BJ (cell line): ENCODE measurements at regions not wholly inside any gene's neighbourhood (a gene's known extent, or its start where the extent isn't known, plus 50 kb on each side); places are given as distances from the start of the nearest gene placed in this dataset.

Experiments
- CTCF ChIA-PET: fragments of 350-600 bp; formaldehyde crosslinking; extraction: SDS; loops from one replicate; lab custom pipeline; 2021; ENCODE audit warnings: antibody characterized with exemption, inconsistent platforms; lab: Yijun Ruan, JAX
- POLR2A ChIA-PET: fragments of 300-600 bp; sonication (Branson Sonifier 250); formaldehyde crosslinking; extraction: SDS; loops from one replicate; lab custom pipeline; 2021; ENCODE audit warnings: antibody characterized with exemption; lab: Charles Lee
- DNase-seq: peaks from one replicate; pipeline ENCODE4 v3.0.0-alpha.2; 2011; ENCODE audit warnings: low read depth
- H3K27me3 ChIP-seq: 2 replicates; pipeline ENCODE4 v1.6.0; 2011; ENCODE audit warnings: low read length; ENCODE audit not compliant: control insufficient read depth, insufficient read depth
- H3K36me3 ChIP-seq: 2 replicates; pipeline ENCODE4 v1.5.1; 2011; ENCODE audit warnings: low read length; ENCODE audit not compliant: control insufficient read depth, insufficient read depth
- H3K4me3 ChIP-seq: 2 replicates; pipeline ENCODE4 v1.5.1; 2011; ENCODE audit warnings: low read depth, mild to moderate bottlenecking, control low read depth, low read length
- CTCF ChIP-seq: IDR thresholded peaks from 2 replicates; pipeline ENCODE4 v1.5.1; 2011; ENCODE audit warnings: low read depth, mild to moderate bottlenecking, control low read depth, inconsistent platforms, low read length, moderate library complexity; ENCODE audit not compliant: insufficient read depth

GRCh38 chr18:6593142-6593885 lies 136.2 kb upstream of the ARHGAP28 start:
- CTCF ChIA-PET, result interaction anchor here (1.2 kb wide), 1 partner anchor 293 kb away, joined by 3 read pairs; no protein-coding TSS in a partner anchor
- DNase-seq, result no peak

DNA sequence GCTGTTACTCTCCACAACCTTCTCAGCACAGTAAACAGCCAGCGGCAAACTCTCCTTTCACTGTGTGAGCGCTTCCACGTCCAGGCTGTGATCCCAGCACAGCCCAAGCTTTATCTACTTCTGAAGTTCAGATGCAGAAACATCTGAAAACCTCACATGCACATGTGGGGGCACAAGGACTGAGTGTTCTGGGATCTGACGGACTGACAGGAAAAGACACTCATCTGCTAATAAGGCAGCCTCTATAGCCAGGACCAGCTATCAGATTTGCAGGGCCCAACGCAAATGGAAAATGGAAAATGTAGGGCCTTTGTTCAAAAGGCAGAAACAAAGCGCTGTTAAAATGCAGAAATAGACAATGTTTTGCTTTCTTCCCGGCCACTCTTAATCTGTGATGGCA lies 133.8 kb upstream of the ARHGAP28 start:
- DNase-seq, result no peak
- H3K27me3 ChIP-seq, result peaks cover 2% of the 10 kb centered on the region; the same call in 1 of the 2 replicates
- no peak for TF ChIP-seq CTCF

More at GRCh38 chr18:6593142-6593885, 136.2 kb upstream of the ARHGAP28 start:
- no peaks in the 10 kb centered on the region for H3K36me3 ChIP-seq
- H3K4me3 ChIP-seq, result no peak overlapping the region
- no peak for TF ChIP-seq CTCF
- POLR2A ChIA-PET, result no interaction called here
- no peaks in the 10 kb centered on the region for H3K27me3 ChIP-seq

DNA sequence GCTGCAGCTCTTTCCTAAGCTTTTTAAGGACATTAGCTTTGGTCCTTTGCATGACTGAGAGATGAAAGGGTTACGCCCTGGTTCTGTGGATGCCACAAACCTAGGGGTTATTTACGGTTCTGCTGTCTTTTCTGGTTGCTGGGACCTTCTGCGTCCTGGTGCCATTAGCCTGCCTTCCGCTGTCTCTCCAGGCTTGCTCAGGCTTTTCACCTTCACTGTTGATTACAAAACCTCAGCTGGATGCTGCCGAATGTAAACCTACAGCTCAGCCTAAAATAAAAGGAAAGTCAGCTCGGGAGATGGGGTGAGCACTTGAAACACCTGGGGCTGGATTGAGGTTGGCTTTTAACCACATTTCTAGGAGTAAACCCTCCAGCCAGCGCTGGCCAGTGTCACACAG lies 130.9 kb upstream of the ARHGAP28 start:
- H3K36me3 ChIP-seq, result no peaks in the 10 kb centered on the region
- DNase-seq, result no peak
- no peak for TF ChIP-seq CTCF
- POLR2A ChIA-PET, result no interaction called here
- H3K4me3 ChIP-seq, result no peak overlapping the region
- H3K27me3 ChIP-seq, result peaks cover 2% of the 10 kb centered on the region; the same call in 1 of the 2 replicates
- CTCF ChIA-PET, result no interaction called here

More for the DNA sequence above, 133.8 kb upstream of the ARHGAP28 start:
- Histone ChIP-seq H3K36me3 (no peaks in the 10 kb centered on the region), H3K4me3 (no peak overlapping the region)
- POLR2A ChIA-PET, result no interaction called here
- CTCF ChIA-PET, result interaction anchor here (0.5 to 1.1 kb wide), 2 partner anchors 22 to 135 kb away, joined by 3 to 5 read pairs; no protein-coding TSS in a partner anchor

- no peaks in the 10 kb centered on the region for H3K36me3 ChIP-seq
- DNase-seq, result no peak
- H3K27me3 ChIP-seq, result peaks cover 2% of the 10 kb centered on the region; the same call in 1 of the 2 replicates
- ChIA-PET POLR2A (no interaction called here), CTCF (no interaction called here)
- TF ChIP-seq CTCF, result no peak
- no peak overlapping the region for H3K4me3 ChIP-seq
Observed at GRCh38 chr18:6600667-6601167, 128.8 kb upstream of the ARHGAP28 start.

DNA sequence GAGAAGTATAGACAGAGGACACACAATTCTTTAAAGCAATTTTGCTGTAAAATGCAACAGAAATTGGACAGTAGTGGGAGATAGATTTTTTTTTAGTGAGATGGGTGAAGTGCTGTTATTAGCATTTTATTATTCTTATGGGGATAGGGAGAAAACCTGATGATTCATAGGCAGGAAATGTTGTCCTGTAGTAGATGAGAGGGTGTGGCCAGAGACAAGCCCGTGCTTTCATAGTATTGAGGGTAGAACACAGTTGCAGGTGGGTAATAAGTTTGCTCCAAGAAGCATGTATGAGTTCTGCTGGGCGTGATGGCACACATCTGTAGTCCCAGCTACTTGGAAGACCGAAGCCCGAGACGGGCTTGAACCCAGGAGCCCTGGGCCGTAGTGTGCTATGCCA lies 128.3 kb upstream of the ARHGAP28 start:
- TF ChIP-seq CTCF, result no peak
- ChIA-PET POLR2A (no interaction called here), CTCF (no interaction called here)
- no peak overlapping the region for H3K4me3 ChIP-seq
- H3K27me3 ChIP-seq, result peaks cover 2% of the 10 kb centered on the region; the same call in 1 of the 2 replicates
- no peak for DNase-seq
- no peaks in the 10 kb centered on the region for H3K36me3 ChIP-seq
